GM21529 (cell line): ENCODE measurements at regions not wholly inside any gene's neighbourhood (a gene's known extent, or its start where the extent isn't known, plus 50 kb on each side); places are given as distances from the start of the nearest gene placed in this dataset.

Experiments
- ATAC-seq: cut with Tn5 transposase; IDR thresholded peaks from one replicate; pipeline ENCODE4 v1.9.1; 2021; ENCODE audit not compliant: unreplicated experiment

DNA sequence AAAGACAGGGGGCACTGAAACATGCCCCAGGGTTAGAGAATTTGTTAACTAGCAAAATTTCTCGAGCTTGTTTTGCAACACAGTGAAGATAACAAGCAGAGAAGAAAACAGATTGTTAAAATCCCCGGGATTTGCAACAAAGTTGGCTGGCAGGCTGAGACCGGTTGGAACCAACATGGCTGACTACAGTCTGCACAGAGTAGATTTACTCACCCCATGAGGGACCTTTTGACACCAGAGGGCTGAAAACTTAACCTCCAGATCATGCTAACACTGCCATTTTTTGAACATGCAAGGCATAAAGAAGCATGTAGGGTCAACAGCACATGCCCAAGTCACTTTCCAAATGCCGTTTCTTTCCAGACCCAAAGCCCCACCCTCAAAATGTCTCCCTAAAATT is 95.2 kb upstream of the TMEM26 start:
- ATAC-seq: no peak

DNA sequence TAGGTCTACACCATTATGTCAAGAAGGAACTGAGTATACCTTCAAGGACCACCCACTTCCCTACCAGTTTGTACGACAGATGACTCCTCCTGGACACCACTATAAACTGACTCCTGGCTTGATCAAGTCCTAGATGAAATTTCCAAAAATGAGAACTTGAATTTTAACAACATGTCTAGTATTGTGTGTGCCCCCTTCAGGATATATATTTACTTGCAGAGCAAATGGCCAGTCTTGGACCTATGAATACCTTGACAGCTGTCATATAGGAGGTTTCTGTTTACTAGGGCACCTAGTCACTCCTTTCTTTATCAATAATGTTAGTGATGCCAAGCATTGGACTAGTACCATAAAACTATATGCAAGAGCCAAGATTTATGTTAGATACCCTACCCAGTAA is 94.1 kb upstream of the TMEM26 start:
- no peak for ATAC-seq

DNA sequence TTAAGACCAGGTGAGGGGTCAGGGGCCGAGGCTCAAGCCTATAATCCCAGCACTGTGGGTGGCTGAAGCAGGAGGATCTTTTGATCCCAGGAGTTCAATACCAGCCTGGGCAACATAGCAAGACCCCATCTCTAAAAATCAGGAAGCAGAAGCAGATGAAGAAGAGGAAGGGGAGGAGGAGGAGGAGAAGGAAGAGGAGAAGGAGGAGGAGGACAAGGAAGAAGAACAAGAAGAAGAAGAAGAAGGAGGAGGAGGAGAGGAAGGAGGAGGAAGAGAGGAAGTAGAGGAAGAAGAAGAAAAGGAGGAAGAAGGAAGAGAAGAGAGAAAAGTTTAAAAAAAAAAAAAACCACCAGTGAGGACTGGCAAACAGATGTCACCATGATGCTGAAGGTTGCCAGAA is 92.0 kb upstream of the TMEM26 start:
- no peak for ATAC-seq

GRCh38 chr10:61543831-61544230 is 90.7 kb upstream of the TMEM26 start:
- ATAC-seq: no peak

DNA sequence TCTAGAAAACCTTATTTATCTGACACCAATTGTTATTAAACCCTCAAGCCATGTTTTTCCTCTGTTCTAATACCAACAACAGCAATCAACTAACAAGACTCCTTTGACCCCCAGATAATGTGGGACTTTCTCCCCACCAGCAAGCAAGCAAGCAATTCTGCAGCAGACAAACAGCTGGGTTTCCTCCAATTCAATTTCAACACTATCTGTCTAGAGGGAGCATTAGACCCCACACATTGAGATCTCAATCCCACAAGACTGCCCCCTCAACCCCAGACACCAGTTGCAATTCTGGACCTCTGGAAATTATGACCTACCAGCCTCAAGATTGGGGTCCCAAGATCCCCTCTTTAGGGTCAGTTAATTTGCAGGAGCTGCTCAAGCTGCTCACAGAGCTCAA is 89.4 kb upstream of the TMEM26 start:
- ATAC-seq: no peak

DNA sequence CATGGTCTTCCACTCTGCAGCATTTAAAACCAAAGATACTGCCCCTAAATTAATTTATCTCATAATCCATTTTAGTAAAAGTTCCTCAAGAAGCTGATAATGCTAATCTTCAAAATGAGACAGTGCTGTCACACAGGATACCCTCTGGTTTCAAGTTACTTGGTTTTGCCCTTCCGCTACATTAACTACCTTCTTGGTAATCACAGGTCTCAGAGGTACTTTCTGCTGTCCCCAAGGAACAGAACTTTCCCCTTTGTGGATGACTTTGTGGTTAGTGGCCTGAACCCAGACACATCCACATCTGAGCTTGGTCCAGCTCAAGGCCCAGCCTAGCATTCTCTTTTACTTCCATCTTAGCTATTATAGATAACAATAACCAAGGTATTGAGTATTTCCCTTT is 88.8 kb upstream of the TMEM26 start:
- peak; percentile 59 for ATAC-seq

GRCh38 chr10:61539876-61540275 is 86.7 kb upstream of the TMEM26 start:
- no peak for ATAC-seq

GRCh38 chr10:61529208-61529607 is 76.0 kb upstream of the TMEM26 start:
- no peak for ATAC-seq

DNA sequence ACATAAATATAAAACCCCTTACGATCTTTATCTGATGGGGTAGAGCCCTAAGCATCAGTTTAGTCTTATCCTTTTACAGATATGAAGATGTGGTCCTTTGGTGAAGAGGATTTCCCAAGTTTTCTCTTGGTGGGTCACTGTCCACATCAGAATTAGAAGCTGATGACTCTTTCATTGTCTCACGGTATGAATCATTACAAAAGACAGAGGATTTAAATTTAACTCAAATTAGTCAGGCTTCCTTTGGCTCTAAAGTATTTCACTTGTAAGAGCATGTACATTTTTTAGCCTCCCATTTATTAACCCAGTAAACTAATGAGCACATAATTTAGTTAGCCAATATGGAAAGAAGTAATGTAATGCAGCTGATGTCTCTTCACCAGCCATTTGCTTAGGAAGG is 49.9 kb upstream of the TMEM26 start:
- no peak for ATAC-seq
